Left ventricle myocardium inferior (tissue), 1 donor: ENCODE measurements at regions not wholly inside any gene's neighbourhood (a gene's known extent, or its start where the extent isn't known, plus 50 kb on each side); places are given as distances from the start of the nearest gene placed in this dataset.
A peak's percentile ranks its signal among the peaks of the same experiment; 100 is the strongest.

Experiments used
- DNase-seq: peaks from one replicate; pipeline ENCODE4 v3.0.0-alpha.2; 2020
- H3K27ac ChIP-seq: fragments of 200-600 bp; replicated peaks from 2 replicates; pipeline ENCODE4 v1.8.0; 2021
- H3K27me3 ChIP-seq: fragments of 200-600 bp; 2 replicates; pipeline ENCODE4 v1.8.0; 2021; ENCODE audit warnings: low read depth
- H3K36me3 ChIP-seq: fragments of 200-600 bp; 2 replicates; pipeline ENCODE4 v1.8.0; 2021
- H3K4me1 ChIP-seq: fragments of 200-600 bp; 2 replicates; pipeline ENCODE4 v1.8.0; 2021
- H3K4me3 ChIP-seq: fragments of 200-600 bp; 2 replicates; pipeline ENCODE4 v1.8.0; 2021; ENCODE audit warnings: mild to moderate bottlenecking, moderate library complexity
- H3K9me3 ChIP-seq: fragments of 200-600 bp; replicated peaks from 2 replicates; pipeline ENCODE4 v1.8.0; 2021
- CTCF ChIP-seq: fragments of 200-600 bp; IDR thresholded peaks from 2 replicates; pipeline ENCODE4 v1.8.0; 2021; ENCODE audit warnings: antibody characterized with exemption, mild to moderate bottlenecking, borderline replicate concordance
- intact Hi-C: fragments of 100-400 bp; cut with micrococcal nuclease; formaldehyde crosslinking; loops from one replicate; pipeline ENCODE4 v1.11.0; 2022
- donor health status: DM: no; HTN: yes; CAD: no; lungs with severe emphysema.

GRCh38 chr4:57910151-57910550 lies 800.0 kb upstream of the IGFBP7 start:
- no peaks in the 10 kb centered on the region for H3K36me3 ChIP-seq
- no peak overlapping the region for H3K27ac ChIP-seq
- DNase-seq = no peak
- intact Hi-C loops = no loop called here
- no peak for TF ChIP-seq CTCF
- no peaks in the 10 kb centered on the region for H3K4me1 ChIP-seq
- H3K9me3 ChIP-seq = no peaks in the 10 kb centered on the region
- no peaks in the 10 kb centered on the region for H3K27me3 ChIP-seq
- no peak overlapping the region for H3K4me3 ChIP-seq

- Histone ChIP-seq H3K4me3 (no peak overlapping the region), H3K27ac (no peak overlapping the region), H3K4me1 (no peaks in the 10 kb centered on the region), H3K36me3 (no peaks in the 10 kb centered on the region), H3K9me3 (no peaks in the 10 kb centered on the region), H3K27me3 (no peaks in the 10 kb centered on the region)
- no peak for DNase-seq
- intact Hi-C loops = no loop called here
- no peak for TF ChIP-seq CTCF
These were observed 795.8 kb upstream of the IGFBP7 start for GRCh38 chr4:57905965-57906364.

- no peaks in the 10 kb centered on the region for H3K27me3 ChIP-seq
- no peaks in the 10 kb centered on the region for H3K9me3 ChIP-seq
- H3K4me1 ChIP-seq = peaks cover 20% of the 10 kb centered on the region
- H3K4me3 ChIP-seq = no peak overlapping the region
- DNase-seq = no peak
- TF ChIP-seq CTCF = no peak
- H3K36me3 ChIP-seq = no peaks in the 10 kb centered on the region
- intact Hi-C loops = no loop called here
- peak overlapping the region; percentile 82 for H3K27ac ChIP-seq
These were observed 766.9 kb upstream of the IGFBP7 start for GRCh38 chr4:57877047-57877458.

GRCh38 chr4:57875829-57876392 lies 765.7 kb upstream of the IGFBP7 start:
- DNase-seq = no peak
- TF ChIP-seq CTCF = no peak
- intact Hi-C loops = no loop called here
- peaks cover 20% of the 10 kb centered on the region for H3K4me1 ChIP-seq
- no peaks in the 10 kb centered on the region for H3K27me3 ChIP-seq
- H3K4me3 ChIP-seq = no peak overlapping the region
- no peaks in the 10 kb centered on the region for H3K36me3 ChIP-seq
- peak overlapping the region; percentile 82 for H3K27ac ChIP-seq
- no peaks in the 10 kb centered on the region for H3K9me3 ChIP-seq

GRCh38 chr4:57866468-57867171 lies 756.4 kb upstream of the IGFBP7 start:
- Histone ChIP-seq H3K9me3 (no peaks in the 10 kb centered on the region), H3K4me1 (peaks cover 7% of the 10 kb centered on the region), H3K27me3 (no peaks in the 10 kb centered on the region), H3K4me3 (no peak overlapping the region), H3K27ac (no peak overlapping the region), H3K36me3 (no peaks in the 10 kb centered on the region)
- no peak for DNase-seq
- intact Hi-C loops = no loop called here
- TF ChIP-seq CTCF = no peak
